GM20000 (cell line): ENCODE measurements at regions not wholly inside any gene's neighbourhood (a gene's known extent, or its start where the extent isn't known, plus 50 kb on each side); places are given as distances from the start of the nearest gene placed in this dataset.
A peak's percentile ranks its signal among the peaks of the same experiment; 100 is the strongest.

ENCODE experiments used
- DNase-seq: peaks from one replicate; pipeline ENCODE4 v3.0.0; 2012; ENCODE audit warnings: low spot score
- CTCF ChIP-seq: IDR thresholded peaks from 2 replicates; pipeline ENCODE4 v1.5.1; 2012; ENCODE audit warnings: mild to moderate bottlenecking, control low read depth; ENCODE audit errors: extremely low read depth, missing control alignments

- DNase-seq = no peak
- no peak for TF ChIP-seq CTCF
Observed at GRCh38 chr20:48471759-48472408, 355.9 kb downstream of the PREX1 start.

- no peak for TF ChIP-seq CTCF
- no peak for DNase-seq
Observed at GRCh38 chr20:48471176-48471575, 356.6 kb downstream of the PREX1 start.

GRCh38 chr20:48470141-48470540, 357.7 kb downstream of the PREX1 start:
- TF ChIP-seq CTCF = no peak
- no peak for DNase-seq

DNA sequence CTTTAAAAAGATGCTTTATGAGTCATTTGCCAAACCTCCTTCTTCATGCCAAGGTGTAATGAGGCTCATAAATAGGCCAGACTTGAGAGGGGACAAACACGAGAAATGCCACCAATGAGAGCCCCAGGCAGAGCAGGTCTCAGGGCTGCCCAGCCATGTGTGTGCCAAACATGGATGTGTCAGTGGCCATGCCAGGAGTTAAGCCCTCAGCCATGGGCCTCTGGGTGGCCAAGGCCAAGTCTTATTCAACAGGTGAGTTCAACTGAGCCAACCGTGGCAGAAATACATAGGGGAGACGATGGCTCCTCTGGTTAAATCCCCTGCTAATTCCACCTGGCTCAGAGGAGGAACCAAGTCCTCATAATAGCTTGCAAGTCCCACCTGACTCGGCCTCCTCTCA, 358.8 kb downstream of the PREX1 start:
- no peak for TF ChIP-seq CTCF
- DNase-seq = no peak

- no peak for DNase-seq
- no peak for TF ChIP-seq CTCF
Observed at GRCh38 chr20:48468571-48468970, 359.2 kb downstream of the PREX1 start.

GRCh38 chr20:48467622-48468021, 360.2 kb downstream of the PREX1 start:
- peak; percentile 60 for DNase-seq
- TF ChIP-seq CTCF = no peak

DNA sequence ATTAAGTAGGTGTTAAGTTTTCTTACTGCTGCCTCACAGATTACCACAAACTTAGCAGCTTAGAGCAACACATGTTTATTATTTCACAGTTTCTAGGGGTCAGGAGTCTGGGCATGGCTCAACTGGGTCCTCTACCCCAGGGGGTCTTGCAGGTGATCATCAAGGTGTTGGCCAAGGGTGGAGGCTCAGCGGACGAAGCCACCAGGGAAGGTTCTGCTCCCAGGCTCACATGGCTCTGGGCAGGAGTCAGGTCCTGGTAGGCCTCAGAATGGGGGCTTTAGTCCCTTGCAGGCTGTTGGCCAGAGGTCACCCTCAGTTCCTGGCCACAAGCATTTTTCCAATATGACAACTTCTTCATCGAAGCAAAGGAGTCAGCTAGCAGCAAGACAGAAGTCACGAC, 362.5 kb downstream of the PREX1 start:
- no peak for TF ChIP-seq CTCF
- no peak for DNase-seq
